ENCODE measurements at regions not wholly inside any gene's neighbourhood (a gene's known extent, or its start where the extent isn't known, plus 50 kb on each side); places are given as distances from the start of the nearest gene placed in this dataset.

DNA sequence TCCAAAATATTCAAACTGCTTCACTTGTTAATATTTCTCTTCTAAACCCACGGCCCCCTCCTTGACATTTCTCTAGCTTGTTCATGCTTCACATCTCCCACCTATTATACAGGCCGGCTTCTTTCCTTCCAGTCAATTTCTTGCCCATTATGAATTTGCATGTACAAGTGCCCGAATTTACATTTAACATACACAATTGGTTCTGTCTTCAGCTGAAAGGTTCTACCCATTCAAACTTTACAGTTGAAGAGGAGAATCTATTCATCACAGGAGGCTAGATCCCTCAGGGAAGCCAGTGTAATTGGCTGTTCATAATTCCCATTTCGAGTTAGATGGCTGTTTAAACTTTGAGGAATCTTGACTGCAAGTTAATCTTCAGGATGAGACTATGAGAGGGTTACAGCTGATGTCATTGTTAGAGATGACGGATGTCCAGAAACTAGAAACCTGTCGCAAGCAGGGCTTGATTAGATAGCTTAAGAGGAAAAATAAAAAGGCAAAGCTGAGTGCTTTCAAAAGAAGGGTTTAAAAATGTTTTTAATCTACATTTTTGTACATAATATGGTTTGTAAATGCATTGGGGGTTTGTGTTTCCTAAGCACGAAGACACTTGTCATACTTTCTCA lies 157.0 kb downstream of the ADSS2 start:
- TF ChIP-seq, protein P1, sequence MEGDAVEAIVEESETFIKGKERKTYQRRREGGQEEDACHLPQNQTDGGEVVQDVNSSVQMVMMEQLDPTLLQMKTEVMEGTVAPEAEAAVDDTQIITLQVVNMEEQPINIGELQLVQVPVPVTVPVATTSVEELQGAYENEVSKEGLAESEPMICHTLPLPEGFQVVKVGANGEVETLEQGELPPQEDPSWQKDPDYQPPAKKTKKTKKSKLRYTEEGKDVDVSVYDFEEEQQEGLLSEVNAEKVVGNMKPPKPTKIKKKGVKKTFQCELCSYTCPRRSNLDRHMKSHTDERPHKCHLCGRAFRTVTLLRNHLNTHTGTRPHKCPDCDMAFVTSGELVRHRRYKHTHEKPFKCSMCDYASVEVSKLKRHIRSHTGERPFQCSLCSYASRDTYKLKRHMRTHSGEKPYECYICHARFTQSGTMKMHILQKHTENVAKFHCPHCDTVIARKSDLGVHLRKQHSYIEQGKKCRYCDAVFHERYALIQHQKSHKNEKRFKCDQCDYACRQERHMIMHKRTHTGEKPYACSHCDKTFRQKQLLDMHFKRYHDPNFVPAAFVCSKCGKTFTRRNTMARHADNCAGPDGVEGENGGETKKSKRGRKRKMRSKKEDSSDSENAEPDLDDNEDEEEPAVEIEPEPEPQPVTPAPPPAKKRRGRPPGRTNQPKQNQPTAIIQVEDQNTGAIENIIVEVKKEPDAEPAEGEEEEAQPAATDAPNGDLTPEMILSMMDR (IDR thresholded peaks at IDR 0.05), result no peak
- no peak for TF ChIP-seq POLR2A (IDR thresholded peaks at IDR 0.05)

All from lower leg skin (tissue), 3 donors.